ENCODE measurements at regions not wholly inside any gene's neighbourhood (a gene's known extent, or its start where the extent isn't known, plus 50 kb on each side); places are given as distances from the start of the nearest gene placed in this dataset.

- H3K36me3 ChIP-seq (ENCODE audit: control insufficient read depth, insufficient read depth, low read length): no peaks in the 10 kb centered on the region
- no peaks in the 10 kb centered on the region for H3K9me3 ChIP-seq (ENCODE audit: control insufficient read depth, insufficient read depth, low read depth, low read length)
- no peaks in the 10 kb centered on the region for H3K79me2 ChIP-seq (ENCODE audit: control insufficient read depth, insufficient read depth, low read length)
- DNase-seq (ENCODE audit: low read depth in 2 of 2): peak in 1 of 2 donors; percentile 19
- no peak overlapping the region for H3K27ac ChIP-seq (ENCODE audit: insufficient read depth, low read length)
- no peak overlapping the region for H2AFZ ChIP-seq (ENCODE audit: low read length)
- no peak overlapping the region for H3K9ac ChIP-seq (ENCODE audit: insufficient read depth, low read length)
- H3K27me3 ChIP-seq (ENCODE audit: control insufficient read depth, insufficient read depth, low read length): no peaks in the 10 kb centered on the region
- H3K4me2 ChIP-seq (ENCODE audit: extremely low read depth, insufficient read depth, low read length): no peak overlapping the region
- TF ChIP-seq, protein P1, sequence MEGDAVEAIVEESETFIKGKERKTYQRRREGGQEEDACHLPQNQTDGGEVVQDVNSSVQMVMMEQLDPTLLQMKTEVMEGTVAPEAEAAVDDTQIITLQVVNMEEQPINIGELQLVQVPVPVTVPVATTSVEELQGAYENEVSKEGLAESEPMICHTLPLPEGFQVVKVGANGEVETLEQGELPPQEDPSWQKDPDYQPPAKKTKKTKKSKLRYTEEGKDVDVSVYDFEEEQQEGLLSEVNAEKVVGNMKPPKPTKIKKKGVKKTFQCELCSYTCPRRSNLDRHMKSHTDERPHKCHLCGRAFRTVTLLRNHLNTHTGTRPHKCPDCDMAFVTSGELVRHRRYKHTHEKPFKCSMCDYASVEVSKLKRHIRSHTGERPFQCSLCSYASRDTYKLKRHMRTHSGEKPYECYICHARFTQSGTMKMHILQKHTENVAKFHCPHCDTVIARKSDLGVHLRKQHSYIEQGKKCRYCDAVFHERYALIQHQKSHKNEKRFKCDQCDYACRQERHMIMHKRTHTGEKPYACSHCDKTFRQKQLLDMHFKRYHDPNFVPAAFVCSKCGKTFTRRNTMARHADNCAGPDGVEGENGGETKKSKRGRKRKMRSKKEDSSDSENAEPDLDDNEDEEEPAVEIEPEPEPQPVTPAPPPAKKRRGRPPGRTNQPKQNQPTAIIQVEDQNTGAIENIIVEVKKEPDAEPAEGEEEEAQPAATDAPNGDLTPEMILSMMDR (conservative IDR thresholded peaks at IDR 0.05 in 1 of 2, IDR thresholded peaks at IDR 0.05 in 1 of 2; ENCODE audit: low read depth in 1 of 2, low read length in 2 of 2): no peak
- no peak for TF ChIP-seq EZH2 (IDR thresholded peaks at IDR 0.05; ENCODE audit: low read length, missing control alignments)
- H3K4me1 ChIP-seq (ENCODE audit: control insufficient read depth, extremely low read depth, insufficient read depth, low read length): no peaks in the 10 kb centered on the region
- H3K4me3 ChIP-seq (replicated peaks in 1 of 4; ENCODE audit: control extremely low read depth in 1 of 4, insufficient read depth in 1 of 4, low read depth in 3 of 4, low read length in 4 of 4): no peak overlapping the region
- H4K20me1 ChIP-seq (ENCODE audit: control insufficient read depth, extremely low read depth, insufficient read depth, low read length): no peaks in the 10 kb centered on the region
Measured at GRCh38 chr3:144127014-144127413, 155.4 kb downstream of the DIPK2A start.

DNA sequence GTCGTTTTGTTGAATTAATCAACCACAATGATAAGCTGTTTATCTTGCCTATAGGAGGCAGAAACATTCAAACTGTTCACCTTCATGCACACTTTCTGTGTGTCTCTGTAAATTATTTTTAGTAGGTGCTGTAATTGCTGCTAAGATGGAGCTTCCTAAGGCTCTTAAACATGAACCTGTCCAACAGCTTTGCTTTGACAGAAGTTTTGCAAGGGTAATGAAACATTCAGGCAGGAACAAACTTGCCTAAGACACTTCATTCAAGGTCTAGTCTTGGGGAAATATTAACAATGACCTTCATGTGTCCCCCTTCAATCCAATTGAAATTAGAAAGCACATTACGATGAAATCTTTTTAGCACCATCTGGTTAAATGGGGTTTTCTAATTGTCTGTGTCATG is 156.1 kb downstream of the DIPK2A start:
- Histone ChIP-seq H3K9ac (ENCODE audit: insufficient read depth, low read length) (no peak overlapping the region), H3K27me3 (ENCODE audit: control insufficient read depth, insufficient read depth, low read length) (no peaks in the 10 kb centered on the region), H3K4me1 (ENCODE audit: control insufficient read depth, extremely low read depth, insufficient read depth, low read length) (no peaks in the 10 kb centered on the region), H3K27ac (ENCODE audit: insufficient read depth, low read length) (no peak overlapping the region), H2AFZ (ENCODE audit: low read length) (no peak overlapping the region), H3K4me3 (replicated peaks in 1 of 4; ENCODE audit: control extremely low read depth in 1 of 4, insufficient read depth in 1 of 4, low read depth in 3 of 4, low read length in 4 of 4) (no peak overlapping the region), H3K4me2 (ENCODE audit: extremely low read depth, insufficient read depth, low read length) (no peak overlapping the region), H3K79me2 (ENCODE audit: control insufficient read depth, insufficient read depth, low read length) (no peaks in the 10 kb centered on the region), H3K36me3 (ENCODE audit: control insufficient read depth, insufficient read depth, low read length) (no peaks in the 10 kb centered on the region), H3K9me3 (ENCODE audit: control insufficient read depth, insufficient read depth, low read depth, low read length) (no peaks in the 10 kb centered on the region), H4K20me1 (ENCODE audit: control insufficient read depth, extremely low read depth, insufficient read depth, low read length) (no peaks in the 10 kb centered on the region)
- no peak for DNase-seq (ENCODE audit: low read depth in 2 of 2)
- no peak for TF ChIP-seq EZH2 (IDR thresholded peaks at IDR 0.05; ENCODE audit: low read length, missing control alignments)
- TF ChIP-seq, protein P1 (conservative IDR thresholded peaks at IDR 0.05 in 1 of 2, IDR thresholded peaks at IDR 0.05 in 1 of 2; ENCODE audit: low read depth in 1 of 2, low read length in 2 of 2): no peak

GRCh38 chr3:144128108-144128892 is 156.7 kb downstream of the DIPK2A start:
- H3K4me2 ChIP-seq (ENCODE audit: extremely low read depth, insufficient read depth, low read length): no peak overlapping the region
- no peak for TF ChIP-seq EZH2 (IDR thresholded peaks at IDR 0.05; ENCODE audit: low read length, missing control alignments)
- TF ChIP-seq, protein P1 (conservative IDR thresholded peaks at IDR 0.05 in 1 of 2, IDR thresholded peaks at IDR 0.05 in 1 of 2; ENCODE audit: low read depth in 1 of 2, low read length in 2 of 2): no peak

More at GRCh38 chr3:144128108-144128892, 156.7 kb downstream of the DIPK2A start:
- H4K20me1 ChIP-seq (ENCODE audit: control insufficient read depth, extremely low read depth, insufficient read depth, low read length): no peaks in the 10 kb centered on the region
- no peaks in the 10 kb centered on the region for H3K4me1 ChIP-seq (ENCODE audit: control insufficient read depth, extremely low read depth, insufficient read depth, low read length)
- H2AFZ ChIP-seq (ENCODE audit: low read length): no peak overlapping the region
- no peak overlapping the region for H3K27ac ChIP-seq (ENCODE audit: insufficient read depth, low read length)
- H3K27me3 ChIP-seq (ENCODE audit: control insufficient read depth, insufficient read depth, low read length): no peaks in the 10 kb centered on the region
- H3K9me3 ChIP-seq (ENCODE audit: control insufficient read depth, insufficient read depth, low read depth, low read length): no peaks in the 10 kb centered on the region
- no peaks in the 10 kb centered on the region for H3K79me2 ChIP-seq (ENCODE audit: control insufficient read depth, insufficient read depth, low read length)
- no peak overlapping the region for H3K4me3 ChIP-seq (replicated peaks in 1 of 4; ENCODE audit: control extremely low read depth in 1 of 4, insufficient read depth in 1 of 4, low read depth in 3 of 4, low read length in 4 of 4)
- H3K36me3 ChIP-seq (ENCODE audit: control insufficient read depth, insufficient read depth, low read length): no peaks in the 10 kb centered on the region
- no peak overlapping the region for H3K9ac ChIP-seq (ENCODE audit: insufficient read depth, low read length)
- no peak for DNase-seq (ENCODE audit: low read depth in 2 of 2)
